Glutamatergic neuron (in vitro differentiated cells): ENCODE measurements at regions not wholly inside any gene's neighbourhood (a gene's known extent, or its start where the extent isn't known, plus 50 kb on each side); places are given as distances from the start of the nearest gene placed in this dataset.

ENCODE experiments used
- DNase-seq: peaks from one replicate; pipeline ENCODE4 v3.0.0; 2022
- H3K27ac Mint-ChIP-seq: one replicate; pipeline ENCODE4 v1.8.0; 2020; ENCODE audit warnings: mild to moderate bottlenecking, mixed read lengths, inconsistent platforms; ENCODE audit not compliant: unreplicated experiment
- H3K27me3 Mint-ChIP-seq: one replicate; pipeline ENCODE4 v1.8.0; 2020; ENCODE audit warnings: mild to moderate bottlenecking, moderate library complexity, mixed read lengths, inconsistent platforms; ENCODE audit not compliant: unreplicated experiment
- H3K36me3 Mint-ChIP-seq: one replicate; pipeline ENCODE4 v1.8.0; 2020; ENCODE audit warnings: mild to moderate bottlenecking, mixed read lengths, inconsistent platforms; ENCODE audit not compliant: unreplicated experiment
- H3K4me1 Mint-ChIP-seq: one replicate; pipeline ENCODE4 v1.8.0; 2020; ENCODE audit warnings: mild to moderate bottlenecking, low read depth, mixed read lengths, inconsistent platforms; ENCODE audit not compliant: unreplicated experiment
- H3K4me3 Mint-ChIP-seq: one replicate; pipeline ENCODE4 v1.8.0; 2020; ENCODE audit warnings: mild to moderate bottlenecking, mixed read lengths, inconsistent platforms; ENCODE audit not compliant: unreplicated experiment
- H3K9me3 Mint-ChIP-seq: one replicate; pipeline ENCODE4 v1.8.0; 2020; ENCODE audit warnings: mild to moderate bottlenecking, moderate library complexity, mixed read lengths, inconsistent platforms; ENCODE audit not compliant: unreplicated experiment
- CTCF ChIP-seq: fragments of 200-600 bp; sonication (generic); IDR thresholded peaks from one replicate; pipeline ENCODE4 v1.5.0; 2021; ENCODE audit not compliant: partially characterized antibody, unreplicated experiment

GRCh38 chr18:38456253-38456652, 890.7 kb upstream of the CELF4 start:
- DNase-seq = no peak
- H3K27me3 Mint-ChIP-seq = no peaks in the 10 kb centered on the region
- H3K4me3 Mint-ChIP-seq = no peak overlapping the region
- H3K9me3 Mint-ChIP-seq = peaks cover 2% of the 10 kb centered on the region
- H3K27ac Mint-ChIP-seq = no peak overlapping the region
- no peaks in the 10 kb centered on the region for H3K36me3 Mint-ChIP-seq
- H3K4me1 Mint-ChIP-seq = peaks cover 43% of the 10 kb centered on the region
- TF ChIP-seq CTCF = no peak

GRCh38 chr18:38454764-38455469, 889.3 kb upstream of the CELF4 start:
- DNase-seq = peak; percentile 18
- H3K36me3 Mint-ChIP-seq = no peaks in the 10 kb centered on the region
- peak overlapping the region; percentile 8 for H3K4me3 Mint-ChIP-seq
- H3K4me1 Mint-ChIP-seq = peaks cover 41% of the 10 kb centered on the region
- TF ChIP-seq CTCF = no peak
- H3K27ac Mint-ChIP-seq = peak overlapping the region; percentile 88
- peaks cover 2% of the 10 kb centered on the region for H3K9me3 Mint-ChIP-seq
- no peaks in the 10 kb centered on the region for H3K27me3 Mint-ChIP-seq

- no peak overlapping the region for H3K27ac Mint-ChIP-seq
- TF ChIP-seq CTCF = no peak
- no peak overlapping the region for H3K4me3 Mint-ChIP-seq
- DNase-seq = no peak
- H3K36me3 Mint-ChIP-seq = no peaks in the 10 kb centered on the region
- H3K4me1 Mint-ChIP-seq = peaks cover 37% of the 10 kb centered on the region
- no peaks in the 10 kb centered on the region for H3K27me3 Mint-ChIP-seq
- H3K9me3 Mint-ChIP-seq = peaks cover 2% of the 10 kb centered on the region
These were observed 888.3 kb upstream of the CELF4 start for GRCh38 chr18:38453880-38454279.

GRCh38 chr18:38450876-38451275, 885.3 kb upstream of the CELF4 start:
- Mint-ChIP-seq H3K4me1 (peaks cover 16% of the 10 kb centered on the region), H3K27ac (no peak overlapping the region), H3K27me3 (no peaks in the 10 kb centered on the region), H3K36me3 (no peaks in the 10 kb centered on the region), H3K4me3 (no peak overlapping the region), H3K9me3 (peaks cover 2% of the 10 kb centered on the region)
- no peak for TF ChIP-seq CTCF
- DNase-seq = no peak

- Mint-ChIP-seq H3K27ac (no peak overlapping the region), H3K4me1 (peaks cover 14% of the 10 kb centered on the region), H3K36me3 (no peaks in the 10 kb centered on the region), H3K9me3 (no peaks in the 10 kb centered on the region), H3K4me3 (no peak overlapping the region), H3K27me3 (no peaks in the 10 kb centered on the region)
- TF ChIP-seq CTCF = no peak
- DNase-seq = no peak
These were observed 880.2 kb upstream of the CELF4 start for GRCh38 chr18:38445804-38446145.
